H1 (cell line): ENCODE measurements at regions not wholly inside any gene's neighbourhood (a gene's known extent, or its start where the extent isn't known, plus 50 kb on each side); places are given as distances from the start of the nearest gene placed in this dataset.

Experiments used
- CTCF ChIA-PET: fragments of 300-600 bp; sonication (Branson Sonifier 250); formaldehyde crosslinking; loops from one replicate; lab custom pipeline; 2021; ENCODE audit not compliant: partially characterized antibody; lab: Charles Lee
- POLR2A ChIA-PET: fragments of 300-600 bp; sonication (Branson Sonifier 250); formaldehyde crosslinking; loops from one replicate; lab custom pipeline; 2021; ENCODE audit warnings: inconsistent platforms; ENCODE audit not compliant: partially characterized antibody; lab: Charles Lee
- DNase-seq, 2 experiments: peaks; one replicate each; pipeline versions ENCODE4 v3.0.0 to v3.0.0-alpha.2; 2010 to 2022; ENCODE audit warnings: low spot score in 2 of 2, low read depth in 1 of 2, mixed read lengths in 1 of 2
- FAIRE-seq: peaks from 2 replicates; lab custom pipeline; 2011; peaks lifted over from hg19 to GRCh38; lab: Jason Lieb, UNC
- H2AFZ ChIP-seq: 2 replicates; pipeline ENCODE4 v1.8.1; 2012; ENCODE audit warnings: low read length, inconsistent platforms
- H2AK5ac ChIP-seq: 2 replicates; pipeline ENCODE4 v1.6.1; 2013; ENCODE audit warnings: low read depth, low read length
- H2BK120ac ChIP-seq: replicated peaks from 2 replicates; pipeline ENCODE3; 2013; ENCODE audit warnings: low read depth, low read length, inconsistent platforms
- H2BK12ac ChIP-seq: 2 replicates; pipeline ENCODE4 v1.6.1; 2013; ENCODE audit warnings: low read depth, low read length
- H2BK15ac ChIP-seq: 2 replicates; pipeline ENCODE4 v1.6.1; 2013; ENCODE audit warnings: low read length
- H2BK20ac ChIP-seq: 2 replicates; pipeline ENCODE4 v1.6.1; 2013; ENCODE audit warnings: low read length
- H2BK5ac ChIP-seq: 2 replicates; pipeline ENCODE4 v1.6.1; 2013; ENCODE audit warnings: low read depth, low read length
- H3K14ac ChIP-seq: 2 replicates; pipeline ENCODE4 v1.6.1; 2013; ENCODE audit warnings: inconsistent platforms; ENCODE audit not compliant: insufficient read length
- H3K18ac ChIP-seq: 2 replicates; pipeline ENCODE4 v1.6.1; 2013; ENCODE audit warnings: low read length; ENCODE audit errors: extremely low read depth
- H3K23ac ChIP-seq: 2 replicates; pipeline ENCODE4 v1.6.1; 2013; ENCODE audit warnings: inconsistent platforms; ENCODE audit not compliant: insufficient read length
- H3K23me2 ChIP-seq: 2 replicates; pipeline ENCODE4 v1.6.1; 2013; ENCODE audit warnings: low read depth, low read length
- H3K27ac ChIP-seq: 2 replicates; pipeline ENCODE4 v1.6.1; 2011; ENCODE audit warnings: low read depth, low read length, inconsistent platforms
- H3K27me3 ChIP-seq, 4 experiments: replicated peaks in 1 of 4; 1 replicate in 1 of 4; 2 replicates in 3 of 4; pipeline versions ENCODE4 v1.6.1 to v1.8.1; 2011 to 2013; ENCODE audit warnings: low read length in 3 of 4, mild to moderate bottlenecking in 3 of 4, inconsistent platforms in 2 of 4, mixed read lengths in 2 of 4, moderate library complexity in 1 of 4; ENCODE audit not compliant: control insufficient read depth in 3 of 4, insufficient read depth in 3 of 4; ENCODE audit errors: extremely low read depth in 1 of 4
- H3K36me3 ChIP-seq, 4 experiments: 2 replicates each; pipeline versions ENCODE4 v1.6.1 to v1.8.1; 2011 to 2013; ENCODE audit warnings: mild to moderate bottlenecking in 4 of 4, low read length in 3 of 4, moderate library complexity in 2 of 4, control low read depth in 1 of 4, inconsistent platforms in 1 of 4; ENCODE audit not compliant: insufficient read depth in 4 of 4, control insufficient read depth in 2 of 4
- H3K4ac ChIP-seq: replicated peaks from 2 replicates; pipeline ENCODE3; 2013; ENCODE audit warnings: low read length, low read depth, mixed read lengths, inconsistent platforms; ENCODE audit not compliant: insufficient read length
- H3K4me1 ChIP-seq, 4 experiments: replicated peaks in 1 of 4; 1 replicate in 1 of 4; 2 replicates in 3 of 4; pipeline versions ENCODE4 v1.6.1 to v1.8.1; 2011 to 2013; ENCODE audit warnings: low read length in 3 of 4, inconsistent platforms in 2 of 4, mixed read lengths in 1 of 4; ENCODE audit not compliant: insufficient read depth in 4 of 4, control insufficient read depth in 3 of 4
- H3K4me2 ChIP-seq, 2 experiments: 2 replicates each; pipeline versions ENCODE4 v1.6.1 to v1.8.1; 2011 to 2013; ENCODE audit warnings: low read depth in 2 of 2, low read length in 2 of 2, control low read depth in 1 of 2, inconsistent platforms in 1 of 2, mild to moderate bottlenecking in 1 of 2; ENCODE audit not compliant: insufficient read depth in 1 of 2
- H3K4me3 ChIP-seq, 4 experiments: fragments of 200-600, 300-600 bp in 1 of 4; sonication (generic), shearing (Covaris generic), sonication (Bioruptor Twin) in 1 of 4; 2 replicates each; pipeline versions ENCODE4 v1.5.1 to v1.8.1; 2011 to 2016; ENCODE audit warnings: low read length in 4 of 4, low read depth in 3 of 4, control low read depth in 2 of 4, inconsistent platforms in 2 of 4, mild to moderate bottlenecking in 2 of 4, mixed read lengths in 1 of 4, moderate library complexity in 1 of 4; ENCODE audit not compliant: insufficient read depth in 2 of 4; ENCODE audit errors: extremely low read depth in 1 of 4
- H3K56ac ChIP-seq: replicated peaks from 2 replicates; pipeline ENCODE3; 2013; ENCODE audit warnings: low read depth, mild to moderate bottlenecking, mixed read lengths, low read length, inconsistent platforms; ENCODE audit not compliant: insufficient read length
- H3K79me1 ChIP-seq: 2 replicates; pipeline ENCODE4 v1.6.1; 2013; ENCODE audit warnings: low read depth, low read length, control low read depth
- H3K79me2 ChIP-seq, 2 experiments: 2 replicates each; pipeline versions ENCODE4 v1.6.1 to v1.8.1; 2012 to 2013; ENCODE audit warnings: low read length in 2 of 2, mild to moderate bottlenecking in 2 of 2, inconsistent platforms in 1 of 2; ENCODE audit not compliant: insufficient read depth in 2 of 2, control insufficient read depth in 1 of 2
- H3K9ac ChIP-seq, 4 experiments: replicated peaks in 1 of 4; 1 replicate in 1 of 4; 2 replicates in 3 of 4; pipeline versions ENCODE4 v1.6.1 to v1.8.1; 2011 to 2013; ENCODE audit warnings: low read depth in 3 of 4, low read length in 3 of 4, control low read depth in 2 of 4, mild to moderate bottlenecking in 2 of 4, moderate library complexity in 2 of 4, inconsistent platforms in 1 of 4; ENCODE audit errors: extremely low read depth in 1 of 4
- H3K9me3 ChIP-seq, 2 experiments: 2 replicates each; pipeline versions ENCODE4 v1.6.1 to v1.8.1; 2012 to 2013; ENCODE audit warnings: mild to moderate bottlenecking in 2 of 2, moderate library complexity in 2 of 2, control low read depth in 1 of 2, inconsistent platforms in 1 of 2, low read depth in 1 of 2, low read length in 1 of 2, mixed read lengths in 1 of 2; ENCODE audit not compliant: insufficient read depth in 2 of 2
- H4K20me1 ChIP-seq, 2 experiments: replicated peaks in 1 of 2; 2 replicates each; pipeline versions ENCODE3 to v1.8.1; 2011 to 2013; ENCODE audit warnings: inconsistent platforms in 2 of 2, low read length in 2 of 2, mild to moderate bottlenecking in 1 of 2; ENCODE audit not compliant: insufficient read depth in 2 of 2, control insufficient read depth in 1 of 2
- H4K5ac ChIP-seq: 2 replicates; pipeline ENCODE4 v1.6.1; 2013; ENCODE audit warnings: low read length, low read depth, mixed read lengths, inconsistent platforms; ENCODE audit not compliant: insufficient read length
- H4K8ac ChIP-seq: 2 replicates; pipeline ENCODE4 v1.8.0; 2013; ENCODE audit warnings: mild to moderate bottlenecking, moderate library complexity, low read length, inconsistent platforms; ENCODE audit not compliant: insufficient read depth; ENCODE audit errors: extremely low read depth
- H4K91ac ChIP-seq: replicated peaks from 2 replicates; pipeline ENCODE3; 2013; ENCODE audit warnings: low read length, mixed read lengths, inconsistent platforms; ENCODE audit not compliant: insufficient read length
- BRCA1 ChIP-seq: IDR thresholded peaks from 2 replicates; pipeline ENCODE4 v1.6.1; 2012; ENCODE audit warnings: low read depth, low read length, improper control_type of control experiment
- CBX8 ChIP-seq: fragments of 300-800, 300-1000 bp; sonication (generic); IDR thresholded peaks from 2 replicates; pipeline ENCODE4 v1.7.1; 2016; ENCODE audit warnings: low read depth, low read length, borderline replicate concordance
- CEBPB ChIP-seq: IDR thresholded peaks from 2 replicates; pipeline ENCODE4 v1.6.1; 2012; ENCODE audit warnings: low read depth, low read length
- EP300 ChIP-seq, 2 experiments: IDR thresholded peaks; 1 replicate in 1 of 2; 2 replicates in 1 of 2; pipeline ENCODE4 v1.6.1; 2011 to 2012; ENCODE audit warnings: low read depth in 2 of 2, low read length in 2 of 2, mild to moderate bottlenecking in 2 of 2, borderline replicate concordance in 1 of 2, inconsistent platforms in 1 of 2, moderate library complexity in 1 of 2
- JUN ChIP-seq: IDR thresholded peaks from 2 replicates; pipeline ENCODE4 v1.6.1; 2011; ENCODE audit warnings: low read depth, mild to moderate bottlenecking, improper control_type of control experiment, low read length
- MAFK ChIP-seq: IDR thresholded peaks from 2 replicates; pipeline ENCODE4 v1.6.1; 2012; ENCODE audit warnings: low read depth, mild to moderate bottlenecking, improper control_type of control experiment, low read length
- POLR2AphosphoS5 ChIP-seq: IDR thresholded peaks from 2 replicates; pipeline ENCODE4 v1.6.1; 2011; ENCODE audit warnings: low read depth, low read length
- WGBS, 2 experiments: shearing (Covaris generic) in 1 of 2; methylation state at CpG; one replicate each; pipeline versions ENCODE4 v1.1.6 to v1.1.7; 2013 to 2015; ENCODE audit warnings: low lambda C conversion rate in 2 of 2, mixed read lengths in 2 of 2, inconsistent platforms in 1 of 2, low coverage in 1 of 2, missing lambda C conversion rate in 1 of 2; ENCODE audit not compliant: insufficient replicate concordance in 2 of 2, insufficient coverage in 1 of 2, insufficient read length in 1 of 2; ENCODE audit errors: extremely low coverage in 1 of 2, missing lambda C conversion rate in 1 of 2; 5-methylcytosine and 5-hydroxymethylcytosine counted together

- peaks cover 0 to 3% (median 0%) of the 10 kb centered on the region in 4 experiments; a peak in 2 of 8 replicates for H3K36me3 ChIP-seq
- no peak for FAIRE-seq
- no peak overlapping the region for H3K4me3 ChIP-seq
- no peak overlapping the region for H3K23ac ChIP-seq
- no peak overlapping the region for H3K9ac ChIP-seq
- peak overlapping the region; percentile 96; the same call in 1 of the 2 replicates for H2BK20ac ChIP-seq
- H3K79me1 ChIP-seq, result no peaks in the 10 kb centered on the region
- H3K18ac ChIP-seq, result peak overlapping the region; percentile 25; the same call in 1 of the 2 replicates
- H4K5ac ChIP-seq, result no peak overlapping the region
- H2BK120ac ChIP-seq, result no peak overlapping the region
- TF ChIP-seq BRCA1, result no peak
- TF ChIP-seq CEBPB, result no peak
- TF ChIP-seq MAFK, result no peak
- no peak for TF ChIP-seq EP300 (IDR thresholded peaks at IDR 0.05; ENCODE audit: borderline replicate concordance in 1 of 2, low read depth in 2 of 2, low read length in 2 of 2)
- no peak for TF ChIP-seq POLR2AphosphoS5
- TF ChIP-seq CBX8, result no peak
- no peak for TF ChIP-seq JUN
- H3K27ac ChIP-seq, result no peak overlapping the region
- H3K56ac ChIP-seq, result no peak overlapping the region
- ChIA-PET CTCF (interaction anchor here (0.7 to 1.8 kb wide), 3 partner anchors 10 to 129 kb away, joined by 3 to 4 read pairs (median 4); no protein-coding TSS in a partner anchor), POLR2A (no interaction called here)
- H2AK5ac ChIP-seq, result no peak overlapping the region
- peak overlapping the region; percentile 35; the same call in 1 of the 2 replicates for H2BK5ac ChIP-seq
- H3K79me2 ChIP-seq, result no peaks in the 10 kb centered on the region
- H2BK15ac ChIP-seq, result no peak overlapping the region; the same call in 1 of the 2 replicates
- H3K9me3 ChIP-seq, result peaks cover 7 to 8% of the 10 kb centered on the region in 2 experiments
- no peak overlapping the region for H3K14ac ChIP-seq
- 73% methylated on average over 1 of the region's 1 CpG; no CpG with 5 or more reads in 1 of the 2 experiments for WGBS, 2 experiments
- H4K8ac ChIP-seq, result no peak overlapping the region
- no peak overlapping the region; the same call in 1 of the 2 replicates for H2BK12ac ChIP-seq
- peaks cover 0 to 14% (median 3%) of the 10 kb centered on the region in 4 experiments; a peak in 5 of 7 replicates for H3K4me1 ChIP-seq
- H3K23me2 ChIP-seq, result no peaks in the 10 kb centered on the region
- no peak overlapping the region for H3K4me2 ChIP-seq
- H3K27me3 ChIP-seq, result no peaks in the 10 kb centered on the region
- H2AFZ ChIP-seq, result no peak overlapping the region
- peak overlapping the region; percentile 35 for H4K91ac ChIP-seq
- no peaks in the 10 kb centered on the region for H4K20me1 ChIP-seq
- DNase-seq, result no peak
- no peak overlapping the region for H3K4ac ChIP-seq
Observed at GRCh38 chr6:128740951-128741350, 142.0 kb upstream of the LAMA2 start.
